Karpas-422 (cell line): ENCODE measurements at regions not wholly inside any gene's neighbourhood (a gene's known extent, or its start where the extent isn't known, plus 50 kb on each side); places are given as distances from the start of the nearest gene placed in this dataset. TPM values are rescaled to one million over a fixed set of nuclear protein-coding genes. Genes with fewer than 3 reads are reported as not detected.

Source experiments
- DNase-seq: peaks from one replicate; pipeline ENCODE4 v3.0.0-alpha.2; 2015
- H2AFZ ChIP-seq: fragments of 200-600 bp; sonication (generic); 2 replicates; pipeline ENCODE4 v1.6.1; 2014; ENCODE audit warnings: antibody characterized with exemption, low read length, mixed read lengths
- H3K27ac ChIP-seq: fragments of 200-600 bp; sonication (generic); 2 replicates; pipeline ENCODE4 v1.5.1; 2014; ENCODE audit warnings: mild to moderate bottlenecking, low read length, moderate library complexity
- H3K27me3 ChIP-seq: fragments of 200-600 bp; sonication (generic); 2 replicates; pipeline ENCODE4 v1.6.1; 2014; ENCODE audit warnings: low read length, mixed read lengths
- H3K36me3 ChIP-seq: fragments of 200-600 bp; sonication (generic); 2 replicates; pipeline ENCODE4 v1.6.1; 2014; ENCODE audit warnings: low read length, mixed read lengths; ENCODE audit not compliant: insufficient read depth
- H3K4me1 ChIP-seq: fragments of 200-600 bp; sonication (generic); 2 replicates; pipeline ENCODE4 v1.6.1; 2014; ENCODE audit warnings: mild to moderate bottlenecking, low read length, mixed read lengths
- H3K4me2 ChIP-seq: fragments of 200-600 bp; sonication (generic); 2 replicates; pipeline ENCODE4 v1.6.1; 2014; ENCODE audit warnings: low read length, low read depth, mild to moderate bottlenecking; ENCODE audit not compliant: poor library complexity, severe bottlenecking
- H3K4me3 ChIP-seq: fragments of 200-600 bp; sonication (generic); 2 replicates; pipeline ENCODE4 v1.5.1; 2014; ENCODE audit warnings: mild to moderate bottlenecking, antibody characterized with exemption, low read length, mixed read lengths
- H3K79me2 ChIP-seq: fragments of 200-600 bp; sonication (generic); 2 replicates; pipeline ENCODE4 v1.6.1; 2014; ENCODE audit warnings: mild to moderate bottlenecking, low read length, mixed read lengths
- H3K9ac ChIP-seq: fragments of 200-600 bp; sonication (generic); 2 replicates; pipeline ENCODE4 v1.6.0; 2014; ENCODE audit warnings: low read length
- H3K9me2 ChIP-seq: fragments of 200-600 bp; sonication (generic), shearing (Covaris generic); replicated peaks from 2 replicates; pipeline ENCODE4 v1.6.0; 2014; ENCODE audit warnings: mild to moderate bottlenecking, low read length, moderate library complexity; ENCODE audit not compliant: insufficient read depth
- H3K9me3 ChIP-seq: fragments of 300-700, 200-600 bp; sonication (generic); 2 replicates; pipeline ENCODE4 v1.6.1; 2014; ENCODE audit warnings: low read length, mixed read lengths
- H4K20me1 ChIP-seq: fragments of 200-600 bp; sonication (generic); 2 replicates; pipeline ENCODE4 v1.6.1; 2014; ENCODE audit warnings: mild to moderate bottlenecking, antibody characterized with exemption, low read length, low read depth; ENCODE audit not compliant: insufficient read depth
- small RNA-seq: library from RNA; depleted of rRNA; stranded (forward); fragments of <200 nt; gene quantifications from one replicate; pipeline ENCODE3, GENCODE V24; 2014

DNA sequence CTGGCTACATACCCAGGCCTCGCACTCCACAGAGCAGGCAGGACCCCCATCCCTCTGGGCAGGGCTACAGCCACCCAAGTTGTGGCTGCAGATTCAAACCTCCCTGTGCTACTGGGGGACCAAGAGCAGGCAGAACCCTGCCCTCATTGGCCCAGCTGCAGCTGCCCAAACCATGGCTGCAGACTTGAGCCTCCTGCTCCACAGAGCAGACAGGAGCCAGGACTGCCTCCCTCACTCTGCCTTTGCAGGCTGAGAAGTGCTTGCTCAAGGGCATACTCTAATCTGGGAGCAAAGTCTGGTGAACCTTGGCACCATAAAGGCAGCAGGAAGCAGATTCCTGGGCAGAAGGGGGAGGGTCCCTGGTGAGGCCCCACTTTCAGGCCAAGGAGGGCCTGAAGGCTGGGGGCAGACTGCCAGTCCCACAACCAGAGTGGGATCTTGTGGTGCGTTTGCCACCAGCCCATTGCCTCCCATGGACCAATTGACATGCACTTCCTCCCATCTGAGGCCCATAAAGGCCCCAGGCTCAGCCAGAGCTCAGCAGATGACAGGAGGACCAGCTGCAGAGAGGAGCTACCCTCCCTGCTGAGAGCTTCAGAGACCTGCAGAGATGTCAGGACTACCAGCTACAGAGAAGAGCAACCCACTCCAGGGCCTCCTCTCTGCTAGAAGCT, 64.2 kb upstream of the EPHA6 start:
- Histone ChIP-seq H3K9me2 (no peaks in the 10 kb centered on the region), H3K36me3 (no peaks in the 10 kb centered on the region), H3K9ac (no peak overlapping the region), H3K4me2 (no peak overlapping the region), H3K79me2 (no peaks in the 10 kb centered on the region), H3K27me3 (no peaks in the 10 kb centered on the region), H4K20me1 (no peaks in the 10 kb centered on the region), H3K4me1 (no peaks in the 10 kb centered on the region), H3K9me3 (no peaks in the 10 kb centered on the region; the same call in 1 of the 2 replicates), H3K4me3 (no peak overlapping the region), H2AFZ (no peak overlapping the region), H3K27ac (no peak overlapping the region)
- no peak for DNase-seq

DNA sequence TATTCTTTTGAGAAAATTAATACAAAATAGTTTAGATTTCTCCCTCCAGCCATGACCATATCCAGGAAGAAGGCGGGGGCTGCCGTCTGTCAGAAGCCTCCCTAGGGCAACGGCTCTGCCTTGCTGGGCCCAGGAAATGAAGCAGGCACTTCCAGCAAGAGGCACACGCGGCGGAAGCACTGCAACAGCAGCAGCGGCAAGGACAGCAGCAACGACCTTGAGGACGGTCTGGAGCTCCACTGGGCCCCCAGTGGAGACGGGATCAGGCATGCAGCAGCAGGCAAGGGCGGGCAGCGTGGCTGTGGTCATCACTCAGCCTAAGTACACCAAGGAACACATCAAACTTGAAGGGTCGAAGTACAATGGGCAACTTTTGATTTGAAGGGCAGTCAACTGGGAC, 61.3 kb upstream of the EPHA6 start:
- no peak overlapping the region for H3K27ac ChIP-seq
- H3K4me3 ChIP-seq: no peak overlapping the region
- H4K20me1 ChIP-seq: no peaks in the 10 kb centered on the region
- no peaks in the 10 kb centered on the region for H3K79me2 ChIP-seq
- no peak overlapping the region for H3K9ac ChIP-seq
- no peaks in the 10 kb centered on the region; the same call in 1 of the 2 replicates for H3K9me3 ChIP-seq
- no peaks in the 10 kb centered on the region for H3K9me2 ChIP-seq
- H3K36me3 ChIP-seq: no peaks in the 10 kb centered on the region
- no peaks in the 10 kb centered on the region for H3K27me3 ChIP-seq
- no peaks in the 10 kb centered on the region for H3K4me1 ChIP-seq
- no peak overlapping the region for H3K4me2 ChIP-seq
- DNase-seq: no peak
- no peak overlapping the region for H2AFZ ChIP-seq

- H3K27ac ChIP-seq: no peak overlapping the region
- H3K27me3 ChIP-seq: no peaks in the 10 kb centered on the region
- H3K9me2 ChIP-seq: no peaks in the 10 kb centered on the region
- H3K4me2 ChIP-seq: no peak overlapping the region
- no peak overlapping the region for H3K4me3 ChIP-seq
- no peak overlapping the region for H3K9ac ChIP-seq
- no peaks in the 10 kb centered on the region for H3K36me3 ChIP-seq
- no peaks in the 10 kb centered on the region; the same call in 1 of the 2 replicates for H3K9me3 ChIP-seq
- H3K79me2 ChIP-seq: no peaks in the 10 kb centered on the region
- DNase-seq: no peak
- no peaks in the 10 kb centered on the region for H4K20me1 ChIP-seq
- H2AFZ ChIP-seq: no peak overlapping the region
- no peaks in the 10 kb centered on the region for H3K4me1 ChIP-seq
Observed at GRCh38 chr3:96754128-96754527, 60.3 kb upstream of the EPHA6 start.

DNA sequence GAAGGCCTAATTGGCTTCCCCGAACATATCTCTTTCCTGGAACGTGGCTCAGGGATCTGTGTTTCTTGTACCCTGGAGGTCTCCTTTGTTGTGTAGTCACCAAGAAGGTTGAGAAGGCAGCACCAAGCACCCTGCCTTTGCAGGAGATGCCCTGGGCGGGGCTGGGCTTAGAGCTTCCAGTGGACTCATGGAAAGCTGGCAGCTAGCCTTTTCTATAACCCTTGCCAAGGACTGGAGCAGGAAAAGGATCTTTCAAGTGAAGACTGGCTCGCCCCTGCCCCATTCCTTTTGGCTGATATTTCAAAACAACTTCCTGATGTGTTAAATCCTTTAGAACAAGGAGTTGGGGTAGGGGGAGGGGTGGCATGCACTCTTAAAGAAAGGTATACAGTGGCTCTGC, 58.9 kb upstream of the EPHA6 start:
- no peak overlapping the region for H3K9ac ChIP-seq
- DNase-seq: no peak
- H3K27ac ChIP-seq: no peak overlapping the region
- no peaks in the 10 kb centered on the region for H3K4me1 ChIP-seq
- no peak overlapping the region for H2AFZ ChIP-seq
- H3K9me2 ChIP-seq: no peaks in the 10 kb centered on the region
- no peak overlapping the region for H3K4me3 ChIP-seq
- H3K79me2 ChIP-seq: no peaks in the 10 kb centered on the region
- H3K36me3 ChIP-seq: no peaks in the 10 kb centered on the region
- no peak overlapping the region for H3K4me2 ChIP-seq
- H4K20me1 ChIP-seq: no peaks in the 10 kb centered on the region
- no peaks in the 10 kb centered on the region; the same call in 1 of the 2 replicates for H3K9me3 ChIP-seq
- no peaks in the 10 kb centered on the region for H3K27me3 ChIP-seq

- Histone ChIP-seq H3K27me3 (no peaks in the 10 kb centered on the region), H3K9ac (no peak overlapping the region), H3K9me2 (no peaks in the 10 kb centered on the region), H3K36me3 (no peaks in the 10 kb centered on the region), H3K4me2 (no peak overlapping the region), H2AFZ (no peak overlapping the region), H3K27ac (no peak overlapping the region), H4K20me1 (no peaks in the 10 kb centered on the region), H3K9me3 (no peaks in the 10 kb centered on the region; the same call in 1 of the 2 replicates), H3K4me1 (no peaks in the 10 kb centered on the region), H3K79me2 (no peaks in the 10 kb centered on the region), H3K4me3 (no peak overlapping the region)
- no peak for DNase-seq
Observed at GRCh38 chr3:96756516-96756915, 57.9 kb upstream of the EPHA6 start.

DNA sequence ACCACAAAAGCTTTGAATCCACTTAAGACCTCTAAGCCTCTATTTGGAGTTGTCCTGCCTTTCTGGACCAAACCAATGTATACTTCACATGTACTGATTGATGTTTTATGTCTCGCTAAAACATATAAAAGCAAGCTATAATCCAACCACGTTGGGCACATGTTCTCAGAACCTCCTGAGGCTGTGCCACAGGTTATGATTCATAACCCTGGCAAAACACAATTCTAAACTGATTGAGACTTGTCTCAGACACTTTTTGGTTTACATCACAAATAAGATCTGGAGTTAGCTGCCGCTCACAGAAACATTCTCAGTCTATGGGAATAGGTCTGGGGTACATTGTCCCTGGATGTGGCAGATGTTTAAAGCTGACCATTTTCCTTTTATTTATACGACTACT, 53.4 kb upstream of the EPHA6 start:
- no peak for DNase-seq
- Histone ChIP-seq H3K9me2 (no peaks in the 10 kb centered on the region), H3K4me3 (no peak overlapping the region), H4K20me1 (no peaks in the 10 kb centered on the region), H3K27ac (no peak overlapping the region), H3K4me1 (no peaks in the 10 kb centered on the region), H3K27me3 (no peaks in the 10 kb centered on the region), H3K9ac (no peak overlapping the region), H3K9me3 (peaks cover 4% of the 10 kb centered on the region), H3K79me2 (no peaks in the 10 kb centered on the region), H3K36me3 (no peaks in the 10 kb centered on the region), H3K4me2 (no peak overlapping the region), H2AFZ (no peak overlapping the region)

Small RNAs in the stretch of these regions (small RNA-seq; reads per million reads assigned to genes)
- gene MIR8060: not detected
- not detected for gene RNU6-1094P
